Femur (tissue), 1 donor: ENCODE measurements at regions not wholly inside any gene's neighbourhood (a gene's known extent, or its start where the extent isn't known, plus 50 kb on each side); places are given as distances from the start of the nearest gene placed in this dataset.

Experiments
- DNase-seq: peaks from one replicate; pipeline ENCODE4 v3.0.0-alpha.2; 2017

DNA sequence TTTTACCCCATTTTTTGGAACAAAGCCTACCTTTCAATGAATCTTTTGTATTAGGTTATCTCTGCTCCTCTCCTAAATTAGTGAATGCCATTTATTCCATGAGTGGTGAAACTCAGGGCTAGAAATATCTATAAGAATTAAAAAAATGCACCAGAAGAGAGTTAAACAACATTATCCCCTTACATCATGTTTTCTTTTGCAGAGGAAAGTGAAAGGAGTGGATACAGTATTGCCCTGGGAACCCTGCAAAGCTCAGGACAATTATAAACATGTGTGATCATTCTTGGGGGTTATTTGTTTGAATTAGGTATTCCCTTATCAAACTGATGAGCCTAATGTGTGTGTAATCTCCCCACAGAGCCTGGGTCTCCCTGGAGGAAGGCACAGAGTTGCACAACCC, 559.2 kb downstream of the RNF144A start:
- no peak for DNase-seq

DNA sequence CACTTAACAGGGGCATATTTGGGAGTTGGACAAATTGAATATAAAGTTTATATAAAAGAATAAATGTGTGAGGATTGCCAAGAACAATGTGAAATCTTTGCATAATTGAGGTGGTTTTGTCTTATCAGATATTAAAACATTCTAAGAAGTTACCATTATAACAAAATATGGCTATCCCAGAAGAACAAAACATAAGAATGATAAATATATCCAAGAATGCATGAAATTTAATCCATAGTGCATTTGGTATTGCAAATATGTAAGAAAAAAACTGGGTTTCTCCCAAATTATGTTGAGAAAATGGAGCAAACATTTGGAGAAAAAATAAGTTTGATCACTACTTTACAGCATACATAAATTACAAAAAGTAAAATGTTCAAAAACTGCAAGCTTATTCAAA, 562.4 kb downstream of the RNF144A start:
- DNase-seq: no peak

DNA sequence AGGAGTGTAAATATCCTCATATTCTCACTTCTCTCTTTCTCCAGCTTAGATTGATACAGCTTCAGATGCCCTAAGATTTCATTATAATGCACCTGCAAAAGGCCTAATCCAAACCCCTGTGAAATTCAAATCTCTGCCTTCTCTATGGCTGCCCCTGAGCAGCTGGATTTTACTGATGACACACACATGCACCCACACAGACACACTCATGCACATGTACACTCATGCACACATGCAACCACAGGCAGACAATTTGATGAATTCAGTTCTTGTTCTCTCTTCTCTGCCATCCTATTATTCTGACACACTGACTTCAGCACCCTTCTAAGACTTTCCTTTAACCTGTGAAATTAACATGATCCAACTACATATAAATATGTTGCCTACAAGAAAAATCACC, 563.2 kb downstream of the RNF144A start:
- DNase-seq: no peak

DNA sequence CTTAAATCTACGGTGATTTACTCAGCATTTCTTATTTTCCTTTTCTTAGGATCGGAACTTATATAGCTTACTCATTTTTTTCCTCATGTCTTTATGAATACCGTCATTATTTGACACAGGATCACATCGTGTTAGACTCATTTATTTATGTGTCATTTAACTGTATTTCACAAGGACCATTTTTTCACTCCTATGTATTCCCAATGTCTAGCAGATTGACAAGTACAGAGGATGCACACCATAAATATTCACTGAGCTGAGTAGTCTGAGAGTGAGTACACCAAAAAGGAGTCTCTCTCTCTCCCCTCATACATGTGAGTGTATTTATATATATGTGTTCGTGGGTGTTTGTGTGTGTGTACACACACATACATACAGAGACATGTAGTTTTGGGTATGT, 573.5 kb downstream of the RNF144A start:
- DNase-seq: no peak

DNA sequence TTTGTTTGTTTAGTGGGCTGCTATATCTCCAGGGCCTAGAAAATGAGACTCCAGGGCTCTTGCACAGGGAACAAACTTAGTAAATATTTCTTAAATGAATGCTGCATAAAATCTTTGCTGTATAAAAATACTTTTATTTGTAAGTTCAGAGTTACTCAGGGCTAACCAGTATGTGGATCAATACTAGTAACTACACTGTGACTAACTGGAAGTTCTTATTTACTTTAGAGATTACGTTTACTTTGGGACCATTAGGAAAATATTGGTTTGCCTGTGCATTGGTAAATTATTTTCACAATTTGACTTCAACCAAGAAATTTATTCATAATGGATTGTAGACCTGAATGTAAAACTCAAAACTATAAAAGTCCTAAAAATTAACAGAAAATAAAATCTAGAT, 575.5 kb downstream of the RNF144A start:
- no peak for DNase-seq

DNA sequence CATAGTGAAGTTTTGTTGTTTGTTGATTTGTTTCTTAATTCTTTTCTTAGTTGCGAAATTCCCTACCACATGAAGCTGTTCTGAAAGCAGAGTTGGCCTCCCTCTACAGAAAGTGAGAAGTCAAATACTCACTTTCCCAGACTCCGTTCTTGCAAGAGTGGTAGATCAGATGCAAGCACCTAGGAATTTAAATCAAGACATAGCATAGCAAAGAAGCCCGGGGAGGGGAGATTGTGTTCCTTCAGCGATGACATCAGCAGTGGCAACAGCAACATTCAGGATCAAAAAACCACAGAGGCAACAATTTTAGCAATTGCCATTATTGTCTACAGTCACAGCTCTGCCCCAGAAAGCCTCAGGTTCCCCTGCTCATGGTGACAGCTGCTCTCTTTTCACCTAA, 580.0 kb downstream of the RNF144A start:
- no peak for DNase-seq

DNA sequence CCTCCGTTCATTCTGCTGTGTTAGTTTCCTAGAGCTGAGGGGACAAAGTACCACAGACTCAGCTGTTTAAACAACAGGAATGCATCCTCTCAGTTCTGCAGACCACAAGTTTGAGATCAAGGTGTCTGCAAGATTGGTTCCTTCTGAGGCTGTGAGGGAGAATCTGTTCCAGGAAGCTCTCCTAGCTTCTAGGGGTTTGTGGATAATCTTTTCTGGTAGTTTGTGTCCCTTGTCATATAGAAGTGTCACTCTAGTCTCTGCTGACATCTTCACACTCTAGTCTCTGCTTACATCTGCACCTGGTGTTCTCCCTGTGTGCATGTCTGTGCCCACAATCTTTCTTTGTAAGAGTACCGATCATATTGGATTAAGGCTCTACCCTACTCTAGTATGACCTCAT, 581.8 kb downstream of the RNF144A start:
- no peak for DNase-seq

DNA sequence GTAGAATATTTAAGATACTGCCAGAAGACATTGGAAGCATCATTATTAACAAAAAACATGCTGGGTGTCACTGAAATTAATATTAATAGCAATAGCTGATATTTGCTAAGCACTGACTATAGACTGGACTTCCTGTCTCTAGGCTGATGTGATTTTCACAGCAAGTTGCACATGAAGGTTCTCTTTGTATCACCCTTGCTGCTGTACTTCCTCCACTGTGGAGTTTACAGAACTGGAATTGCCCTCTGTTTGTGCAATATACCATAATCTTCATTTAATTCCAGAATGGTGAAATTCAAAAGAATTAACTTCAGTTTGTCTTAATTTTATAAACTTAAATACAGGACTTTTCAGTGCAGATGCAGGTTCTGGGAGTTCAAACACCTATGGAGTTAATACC, 585.1 kb downstream of the RNF144A start:
- DNase-seq: no peak

DNA sequence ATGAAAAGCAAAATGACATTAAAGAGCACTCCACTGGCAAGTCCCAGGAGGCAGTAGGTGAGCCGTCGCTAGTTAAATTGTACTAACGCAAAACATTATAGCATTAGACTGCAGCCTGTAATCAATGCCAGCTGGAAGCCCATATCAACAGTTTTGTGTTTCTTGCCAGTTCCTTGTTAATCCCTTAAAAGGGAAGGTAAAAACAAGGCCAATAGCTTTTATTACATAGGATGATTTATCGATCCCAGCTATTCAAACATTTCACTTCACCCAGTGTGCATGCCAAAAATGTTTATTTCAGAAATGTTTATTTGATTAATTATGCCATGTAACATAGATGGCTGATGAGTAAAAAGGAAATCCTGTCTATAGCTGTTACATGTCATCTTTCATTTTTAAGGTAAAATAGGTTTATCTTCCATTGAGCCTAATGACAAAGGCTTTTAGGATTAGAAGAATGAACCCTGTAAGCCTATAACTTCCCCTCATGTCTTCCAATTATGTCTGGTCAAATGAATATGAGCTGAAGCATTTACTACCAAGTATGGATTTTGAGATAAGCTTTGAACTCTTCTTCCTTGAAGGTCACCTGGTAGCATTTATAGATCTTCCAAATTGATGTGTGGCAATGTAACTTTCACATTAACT, 591.2 kb downstream of the RNF144A start:
- DNase-seq: no peak

DNA sequence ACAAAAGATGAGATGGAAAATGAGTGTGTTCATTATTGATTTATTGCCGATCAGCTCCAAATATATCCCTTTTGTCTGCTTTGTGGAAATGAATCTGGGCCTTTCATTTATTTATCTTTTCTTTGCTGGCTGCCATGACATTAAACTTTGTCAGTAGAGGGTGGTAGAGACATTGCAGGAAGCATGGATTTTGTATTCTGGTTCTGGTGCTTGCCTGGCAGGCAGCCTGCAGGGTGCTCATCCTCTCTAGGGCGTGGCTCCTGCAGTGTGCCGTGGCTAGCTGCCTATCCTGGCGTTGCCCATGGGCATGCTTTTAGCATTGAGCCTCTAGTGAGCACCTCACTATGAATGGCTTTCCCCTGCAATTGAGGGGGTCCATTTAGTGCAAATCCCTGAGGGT, 593.1 kb downstream of the RNF144A start:
- DNase-seq: no peak

DNA sequence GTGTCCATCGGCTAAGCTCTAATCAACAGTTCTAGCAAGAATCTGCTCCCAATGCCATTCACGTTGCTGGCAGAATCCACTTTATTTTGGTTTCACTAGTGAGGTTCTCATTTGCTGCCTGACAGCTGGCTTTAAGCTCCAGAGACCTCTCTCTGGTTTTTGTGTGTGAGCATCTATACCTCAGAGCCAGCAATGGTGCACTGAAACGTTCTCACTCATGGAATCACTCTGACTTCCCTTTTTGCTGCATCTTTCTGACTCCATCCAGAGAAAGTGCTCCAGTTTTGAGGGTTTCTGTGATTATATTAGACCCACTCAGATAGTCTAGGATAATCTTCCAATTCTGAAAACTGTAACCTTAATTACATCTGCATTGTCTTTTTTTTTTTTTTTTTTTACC, 596.6 kb downstream of the RNF144A start:
- DNase-seq: no peak

DNA sequence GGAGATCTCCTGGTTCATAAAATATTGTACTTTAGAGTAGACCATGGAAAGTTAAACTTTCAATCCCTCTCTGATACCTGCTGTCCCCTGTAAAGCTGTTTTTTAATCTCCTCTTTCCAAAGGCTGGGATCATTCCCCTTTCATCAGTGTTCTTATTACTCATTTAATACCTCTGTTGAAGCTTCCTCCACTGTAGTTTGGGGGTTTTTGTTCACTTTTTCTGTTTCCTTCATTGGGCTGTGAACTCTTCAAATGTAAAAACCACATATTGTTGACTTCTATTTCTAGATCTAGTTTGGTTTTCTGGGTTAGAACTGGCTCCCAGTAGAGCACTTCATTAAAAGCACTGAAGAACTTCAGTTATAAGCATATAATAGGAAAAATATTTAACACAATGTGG, 598.1 kb downstream of the RNF144A start:
- no peak for DNase-seq

DNA sequence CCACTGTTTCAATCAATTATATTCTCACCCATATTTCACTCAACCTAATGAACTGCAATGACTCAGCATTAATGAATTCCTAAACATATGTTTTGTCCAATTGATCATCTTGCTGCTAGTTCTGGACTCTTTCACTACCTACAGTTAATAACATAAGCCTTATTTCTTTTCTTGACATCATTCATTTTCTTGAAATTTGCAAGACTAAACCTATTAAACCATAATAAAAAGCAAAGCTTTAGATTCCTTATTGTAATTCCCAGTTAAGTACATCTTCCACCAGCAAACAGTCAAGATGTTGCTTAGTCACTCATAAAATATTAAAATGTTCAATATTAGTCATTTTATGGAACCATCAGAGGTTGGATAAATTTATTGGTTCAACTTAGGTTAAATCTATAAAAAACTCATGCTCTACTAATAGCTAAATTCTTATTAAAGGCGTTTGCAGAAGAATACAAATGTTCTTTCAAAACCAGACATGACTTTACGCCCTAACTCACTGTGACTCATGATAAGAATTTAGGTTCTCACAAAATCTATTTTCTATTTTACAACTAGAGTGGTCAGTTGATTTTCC, 599.4 kb downstream of the RNF144A start:
- DNase-seq: no peak

DNA sequence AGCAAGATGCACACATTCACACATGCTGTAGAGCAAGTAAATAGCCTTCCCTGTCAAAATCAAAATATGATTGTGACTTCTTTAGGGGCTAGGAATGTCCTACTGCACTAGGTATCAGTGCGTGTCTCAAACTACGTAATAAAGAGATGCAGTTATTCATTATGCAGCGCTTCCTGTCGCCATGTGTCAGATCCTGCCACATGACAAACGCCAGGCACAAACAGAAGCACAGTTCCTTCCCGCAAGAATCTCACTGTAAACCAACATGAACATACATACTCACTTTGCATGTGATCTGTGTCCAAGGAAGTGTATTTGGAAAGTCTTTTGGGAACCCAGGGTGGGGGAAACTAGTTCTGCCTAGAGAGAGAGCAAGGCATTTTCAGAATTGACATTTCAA, 599.9 kb downstream of the RNF144A start:
- no peak for DNase-seq

DNA sequence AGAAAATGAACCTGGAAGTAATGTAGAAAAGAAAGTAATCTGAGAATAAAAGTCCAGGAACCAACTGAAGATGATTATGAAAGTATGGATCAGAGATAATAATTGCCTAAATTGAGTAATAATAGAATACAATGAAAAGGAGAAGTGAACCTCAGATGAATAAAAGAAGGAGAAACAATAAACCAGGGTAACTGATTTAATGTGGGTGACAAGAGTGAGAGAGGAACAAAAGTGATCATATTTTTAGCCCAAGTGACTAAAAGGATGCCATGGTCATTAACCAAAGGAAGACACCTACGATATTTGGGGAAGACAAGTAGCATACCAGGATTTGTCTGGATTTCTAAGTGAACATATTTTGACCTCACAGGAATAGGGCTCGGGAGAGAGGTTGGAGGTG, 600.6 kb downstream of the RNF144A start:
- DNase-seq: no peak

DNA sequence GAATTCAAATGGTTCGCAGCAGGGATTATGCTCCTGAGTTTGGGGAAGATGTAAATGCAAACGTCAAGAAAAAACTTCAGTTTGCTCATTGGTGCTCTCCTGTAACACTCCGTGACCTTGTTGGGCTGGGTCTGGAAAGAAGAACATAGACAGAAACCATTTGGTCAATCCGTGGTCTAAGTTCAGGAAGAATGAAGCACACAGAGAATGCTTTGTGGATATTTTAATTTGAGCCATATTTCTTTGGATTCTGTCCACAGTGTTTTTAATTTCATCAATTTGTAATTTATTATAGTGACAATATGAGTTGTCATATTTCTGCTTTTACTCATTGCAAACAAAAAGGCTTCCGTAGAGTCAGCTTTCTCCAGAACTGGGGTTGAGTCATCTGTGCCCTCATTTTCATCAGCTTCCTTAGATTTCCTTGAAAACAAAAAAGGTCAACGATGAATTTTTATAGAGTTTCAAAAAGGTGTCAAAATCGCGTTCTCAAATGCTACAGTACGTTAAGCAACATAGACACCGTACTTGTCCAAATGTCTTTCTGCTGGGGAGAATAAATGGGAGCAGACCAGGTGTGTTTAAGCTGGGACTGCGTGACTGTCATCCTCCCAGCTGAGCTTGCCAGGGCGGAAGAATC, 606.4 kb downstream of the RNF144A start:
- no peak for DNase-seq

DNA sequence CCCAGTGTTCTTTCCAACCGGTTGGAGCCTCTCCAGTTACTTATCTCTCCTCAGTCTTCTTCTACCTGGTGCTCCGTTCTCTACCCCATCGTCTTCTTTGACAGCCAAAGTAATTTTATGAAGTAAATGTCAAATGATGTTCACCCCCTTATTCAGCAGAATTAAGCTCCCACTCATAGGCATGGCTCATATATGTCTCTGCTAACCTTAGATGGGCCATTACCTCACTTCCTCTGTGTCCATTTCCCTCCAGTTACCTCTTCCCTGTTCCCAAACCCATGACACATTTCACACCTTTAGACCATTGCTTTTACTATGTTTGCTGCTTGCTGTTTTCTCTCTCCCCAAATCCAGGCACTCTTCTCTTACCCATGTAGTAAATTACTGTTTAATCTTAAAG, 607.0 kb downstream of the RNF144A start:
- DNase-seq: no peak

DNA sequence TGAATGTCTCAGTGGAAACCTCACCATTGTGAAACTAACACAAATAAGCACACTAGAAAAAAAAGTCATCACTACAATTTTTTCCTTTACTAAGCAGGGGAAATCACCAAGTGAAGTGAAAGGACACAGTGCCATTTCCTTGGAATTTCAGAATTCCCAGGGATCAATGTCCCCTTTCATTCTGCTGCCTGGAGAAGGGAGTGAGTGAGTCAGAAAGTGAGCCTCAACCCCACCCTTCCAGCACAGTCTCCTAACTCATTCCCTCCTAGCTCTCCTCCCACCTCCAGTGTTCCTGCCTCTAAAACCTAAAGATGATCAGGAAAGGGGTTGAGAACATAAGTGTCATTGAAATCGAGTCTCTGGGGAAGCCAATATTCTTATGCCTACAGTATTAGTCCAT, 608.5 kb downstream of the RNF144A start:
- DNase-seq: no peak

DNA sequence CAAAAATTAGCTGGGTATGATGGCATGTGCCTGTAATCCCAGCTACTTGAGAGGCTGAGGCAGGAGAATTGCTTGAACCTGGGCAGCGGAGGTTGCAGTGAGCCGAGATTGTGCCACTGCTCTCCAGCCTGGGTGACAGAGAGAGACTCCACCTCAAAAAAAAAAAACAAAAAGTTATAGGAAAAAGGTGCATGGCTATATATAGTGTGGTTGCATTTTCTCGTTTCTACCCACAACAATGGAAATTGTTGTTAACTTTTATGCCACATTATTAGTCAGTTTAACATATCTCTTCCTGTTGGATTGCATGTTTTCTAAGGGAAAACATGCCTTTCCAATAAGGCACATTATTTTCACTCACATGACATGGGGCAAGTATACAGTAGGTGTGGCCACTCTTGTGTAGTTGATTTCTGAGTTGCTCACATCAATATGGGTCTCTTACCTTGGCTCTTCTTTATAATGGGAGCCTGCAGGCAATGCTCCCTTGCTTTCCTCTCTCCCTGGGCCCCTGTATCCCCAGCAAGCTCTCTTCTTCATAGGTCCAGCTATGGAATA, 610.0 kb downstream of the RNF144A start:
- no peak for DNase-seq

DNA sequence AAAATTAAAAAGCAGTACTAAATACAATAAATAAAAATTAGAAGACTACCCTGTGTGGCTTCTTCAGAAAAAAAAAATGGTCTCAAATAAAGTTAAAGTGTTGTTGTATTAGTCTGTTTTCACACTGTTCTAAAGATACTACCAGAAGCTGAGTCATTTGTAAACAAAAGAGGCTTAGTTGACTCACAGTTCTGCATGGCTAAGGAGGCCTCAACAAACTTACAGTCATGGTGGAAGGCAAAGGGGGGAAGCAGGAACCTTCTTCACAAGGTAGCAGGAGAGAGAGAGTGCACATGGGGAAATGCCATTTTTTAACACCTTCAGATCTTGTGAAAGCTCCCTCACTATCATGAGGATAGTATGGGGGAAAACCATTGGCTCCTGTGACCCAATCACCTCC, 612.8 kb downstream of the RNF144A start:
- no peak for DNase-seq

DNA sequence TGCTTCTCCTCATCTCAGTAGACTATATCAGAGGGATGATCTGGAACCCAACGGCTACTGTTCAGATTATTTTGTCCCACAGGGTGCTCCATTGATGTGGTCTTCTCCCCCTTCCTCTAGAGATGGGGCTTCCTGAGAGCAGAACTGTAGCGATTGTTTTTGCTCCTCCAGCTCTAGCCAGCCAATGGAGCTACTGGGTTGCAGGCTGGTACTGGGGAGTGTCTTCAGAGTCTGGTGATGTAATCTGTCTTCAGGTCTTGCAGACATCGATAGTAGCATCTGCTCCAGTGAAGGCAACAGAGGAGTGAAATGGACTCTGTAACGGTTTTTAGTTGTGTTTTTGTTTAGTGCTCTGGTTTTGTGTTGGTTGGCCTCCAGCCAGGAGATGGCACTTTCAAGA, 621.9 kb downstream of the RNF144A start:
- no peak for DNase-seq

DNA sequence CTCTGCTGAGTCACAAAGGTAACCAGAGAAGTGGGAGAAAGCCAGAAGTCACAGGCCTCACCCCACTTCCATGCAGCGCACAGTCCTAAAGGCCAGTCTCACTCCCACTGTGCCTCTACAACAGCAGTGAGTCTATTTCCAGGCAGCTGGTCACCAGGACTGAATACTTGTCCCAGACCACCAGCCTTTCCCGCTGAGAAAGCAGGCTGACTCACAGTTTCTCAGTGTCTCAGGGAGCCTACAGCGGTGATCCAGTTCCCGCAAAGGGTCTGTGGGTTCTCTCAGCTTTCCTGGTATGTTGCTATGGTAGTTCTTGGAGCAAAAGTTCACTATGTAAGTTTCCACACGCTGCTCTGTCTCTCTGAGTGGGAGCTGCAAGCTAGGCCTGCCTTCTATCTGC, 622.5 kb downstream of the RNF144A start:
- DNase-seq: peak; percentile 46

DNA sequence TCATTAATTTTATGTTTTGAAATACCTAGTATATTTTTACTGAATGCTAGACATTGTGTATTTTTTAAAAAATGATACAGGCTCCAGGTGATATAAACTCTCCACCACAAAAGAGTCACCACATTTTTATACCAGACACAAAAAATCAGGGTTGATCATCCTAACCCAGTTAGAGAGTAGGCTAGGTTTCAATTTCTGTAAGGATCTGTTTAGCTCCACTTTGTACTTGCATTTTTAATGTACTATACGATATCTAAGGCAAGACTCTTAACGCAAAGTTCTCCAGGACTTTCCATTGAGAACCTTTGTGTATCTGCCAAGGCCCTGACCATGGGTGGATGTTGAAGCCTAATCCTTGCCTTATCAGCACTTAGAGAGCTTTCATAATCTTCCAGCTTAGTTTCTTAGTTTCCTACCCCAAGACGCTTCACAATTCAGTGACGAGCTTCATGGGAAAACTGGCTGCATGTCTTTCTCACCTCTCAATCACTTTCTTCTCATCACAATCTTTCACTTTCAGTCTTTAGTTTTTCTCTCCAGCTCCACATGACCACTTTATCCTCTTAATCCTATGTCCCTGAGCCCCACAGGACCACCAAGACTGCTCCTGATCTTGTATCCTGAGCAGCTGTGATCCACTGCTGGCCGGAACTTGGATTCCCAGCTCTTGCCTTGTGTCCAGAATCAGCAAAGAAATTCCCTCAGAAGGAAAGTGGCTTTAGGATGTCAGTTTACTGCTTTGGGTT, 635.8 kb downstream of the RNF144A start:
- DNase-seq: no peak

DNA sequence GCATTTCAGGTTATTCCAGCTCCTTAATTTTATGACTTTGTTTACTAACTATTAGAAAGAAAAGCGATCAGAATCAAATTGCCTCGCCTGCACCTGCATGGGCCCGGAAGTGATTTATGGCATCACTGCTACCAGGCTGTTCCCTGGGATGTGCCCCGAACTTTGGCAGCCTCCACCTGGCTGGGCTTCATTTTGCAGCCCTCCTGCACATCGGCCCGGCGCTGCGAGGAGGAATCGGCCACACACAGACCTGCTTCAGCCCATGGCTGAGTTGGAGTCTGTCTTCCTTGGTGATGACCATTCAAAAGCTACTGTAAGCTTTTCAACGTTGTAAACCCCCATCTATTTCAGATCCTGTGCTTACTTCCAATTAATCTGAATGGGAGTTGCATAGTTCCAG, 638.0 kb downstream of the RNF144A start:
- no peak for DNase-seq
